OCI-LY1 (cell line): ENCODE measurements at regions not wholly inside any gene's neighbourhood (a gene's known extent, or its start where the extent isn't known, plus 50 kb on each side); places are given as distances from the start of the nearest gene placed in this dataset.

Source experiments
- CTCF ChIP-seq: fragments of 200-600 bp; sonication (generic), shearing (Covaris generic); IDR thresholded peaks from 2 replicates; pipeline ENCODE4 v1.5.1; 2017; ENCODE audit warnings: mild to moderate bottlenecking, antibody characterized with exemption, low read length, moderate library complexity, mixed read lengths
- EZH2 ChIP-seq: fragments of 200-600 bp; sonication (generic), shearing (Covaris generic); IDR thresholded peaks from 2 replicates; pipeline ENCODE4 v1.8.0; 2017; ENCODE audit warnings: borderline replicate concordance, mixed run types, mild to moderate bottlenecking, antibody characterized with exemption, low read length, moderate library complexity, mixed read lengths

- TF ChIP-seq CTCF (no peak), EZH2 (no peak)
Observed at GRCh38 chr9:18371141-18371540, 102.8 kb upstream of the ADAMTSL1 start.
